ENCODE measurements at regions not wholly inside any gene's neighbourhood (a gene's known extent, or its start where the extent isn't known, plus 50 kb on each side); places are given as distances from the start of the nearest gene placed in this dataset.

GRCh38 chr9:117868594-117868993 is 164.4 kb downstream of the TLR4 start:
- no peaks in the 10 kb centered on the region for H3K36me3 ChIP-seq
- no peak for DNase-seq (ENCODE audit: extremely low spot score)
- H3K4me3 ChIP-seq, result no peak overlapping the region
- 86% methylated on average over 1 of the region's 1 CpG for WGBS
- TF ChIP-seq CTCF (IDR thresholded peaks at IDR 0.05) (no peak), POLR2AphosphoS5 (IDR thresholded peaks at IDR 0.05) (no peak), EP300 (IDR thresholded peaks at IDR 0.05) (no peak), POLR2A (IDR thresholded peaks at IDR 0.05; ENCODE audit: low read depth) (no peak)
- H3K9me3 ChIP-seq, result no peaks in the 10 kb centered on the region
- H3K27ac ChIP-seq (replicated peaks in 1 of 4), result no peak overlapping the region
- intact Hi-C loops (cut with DNase I), result no loop called here
- H3K27me3 ChIP-seq, result no peaks in the 10 kb centered on the region
- no peaks in the 10 kb centered on the region for H3K4me1 ChIP-seq

GRCh38 chr9:117869287-117869686 is 165.1 kb downstream of the TLR4 start:
- WGBS, result 100% methylated on average over 1 of the region's 1 CpG
- H3K4me1 ChIP-seq, result no peaks in the 10 kb centered on the region
- no peaks in the 10 kb centered on the region for H3K36me3 ChIP-seq
- DNase-seq (ENCODE audit: extremely low spot score), result no peak
- no peak overlapping the region for H3K27ac ChIP-seq (replicated peaks in 1 of 4)
- no peaks in the 10 kb centered on the region for H3K27me3 ChIP-seq
- no peak overlapping the region for H3K4me3 ChIP-seq
- TF ChIP-seq POLR2A (IDR thresholded peaks at IDR 0.05; ENCODE audit: low read depth), result no peak
- no peak for TF ChIP-seq POLR2AphosphoS5 (IDR thresholded peaks at IDR 0.05)
- no peak for TF ChIP-seq EP300 (IDR thresholded peaks at IDR 0.05)
- TF ChIP-seq CTCF (IDR thresholded peaks at IDR 0.05), result no peak
- no peaks in the 10 kb centered on the region for H3K9me3 ChIP-seq
- intact Hi-C loops (cut with DNase I), result no loop called here

GRCh38 chr9:117869712-117870111 is 165.5 kb downstream of the TLR4 start:
- intact Hi-C loops (cut with DNase I), result no loop called here
- H3K4me3 ChIP-seq, result no peak overlapping the region
- no peaks in the 10 kb centered on the region for H3K36me3 ChIP-seq
- H3K27me3 ChIP-seq, result no peaks in the 10 kb centered on the region
- H3K27ac ChIP-seq (replicated peaks in 1 of 4), result no peak overlapping the region
- TF ChIP-seq POLR2A (IDR thresholded peaks at IDR 0.05; ENCODE audit: low read depth) (no peak), POLR2AphosphoS5 (IDR thresholded peaks at IDR 0.05) (no peak), CTCF (IDR thresholded peaks at IDR 0.05) (no peak), EP300 (IDR thresholded peaks at IDR 0.05) (no peak)
- H3K9me3 ChIP-seq, result no peaks in the 10 kb centered on the region
- no peak for DNase-seq (ENCODE audit: extremely low spot score)
- no peaks in the 10 kb centered on the region for H3K4me1 ChIP-seq

GRCh38 chr9:117873664-117874063 is 169.5 kb downstream of the TLR4 start:
- intact Hi-C loops (cut with DNase I), result no loop called here
- Histone ChIP-seq H3K4me1 (no peaks in the 10 kb centered on the region), H3K9me3 (no peaks in the 10 kb centered on the region), H3K36me3 (no peaks in the 10 kb centered on the region), H3K4me3 (no peak overlapping the region), H3K27me3 (no peaks in the 10 kb centered on the region), H3K27ac (replicated peaks in 1 of 4) (no peak overlapping the region)
- TF ChIP-seq CTCF (IDR thresholded peaks at IDR 0.05) (no peak), EP300 (IDR thresholded peaks at IDR 0.05) (no peak), POLR2A (IDR thresholded peaks at IDR 0.05; ENCODE audit: low read depth) (no peak), POLR2AphosphoS5 (IDR thresholded peaks at IDR 0.05) (no peak)
- no peak for DNase-seq (ENCODE audit: extremely low spot score)
- 83% methylated on average over 5 of the region's 5 CpGs for WGBS

- Histone ChIP-seq H3K27ac (replicated peaks in 1 of 4) (no peak overlapping the region), H3K4me1 (no peaks in the 10 kb centered on the region), H3K9me3 (no peaks in the 10 kb centered on the region), H3K36me3 (no peaks in the 10 kb centered on the region), H3K27me3 (no peaks in the 10 kb centered on the region), H3K4me3 (no peak overlapping the region)
- DNase-seq (ENCODE audit: extremely low spot score), result no peak
- TF ChIP-seq POLR2A (IDR thresholded peaks at IDR 0.05; ENCODE audit: low read depth), result no peak
- TF ChIP-seq CTCF (IDR thresholded peaks at IDR 0.05), result no peak
- TF ChIP-seq POLR2AphosphoS5 (IDR thresholded peaks at IDR 0.05), result no peak
- no peak for TF ChIP-seq EP300 (IDR thresholded peaks at IDR 0.05)
- 87% methylated on average over 2 of the region's 2 CpGs for WGBS
- intact Hi-C loops (cut with DNase I), result no loop called here
Measured at GRCh38 chr9:117875886-117876285, 171.7 kb downstream of the TLR4 start.

All from esophagus muscularis mucosa (tissue), 4 donors.